ENCODE measurements at regions not wholly inside any gene's neighbourhood (a gene's known extent, or its start where the extent isn't known, plus 50 kb on each side); places are given as distances from the start of the nearest gene placed in this dataset.

DNA sequence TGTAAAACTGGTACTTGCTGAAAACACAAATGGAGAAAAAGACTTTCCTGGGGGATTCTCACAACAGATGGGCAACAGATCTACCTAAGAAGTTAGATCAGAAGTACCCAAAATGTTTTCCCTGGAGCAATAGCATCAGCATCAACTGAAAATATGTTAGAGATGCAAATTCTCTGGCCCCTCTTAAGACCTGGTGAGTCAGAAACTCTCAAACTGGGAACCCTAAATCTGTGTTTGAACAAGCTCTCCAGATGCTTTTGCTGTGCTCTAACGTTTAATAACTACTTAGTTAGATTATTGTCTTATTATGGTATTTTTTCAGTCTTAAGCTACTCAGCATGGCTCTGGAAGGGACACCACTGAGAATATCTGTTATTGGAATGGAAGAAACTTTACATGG lies 55.2 kb upstream of the TRPC3 start:
- no peak for TF ChIP-seq ZNF8 (CRISPR knock-in tag; IDR thresholded peaks at IDR 0.05)
- no peak for TF ChIP-seq SNAI2 (CRISPR knock-in tag; IDR thresholded peaks at IDR 0.05)
- TF ChIP-seq RARB (CRISPR knock-in tag; IDR thresholded peaks at IDR 0.05) = no peak
- TF ChIP-seq OSR1 (CRISPR knock-in tag; IDR thresholded peaks at IDR 0.05) = no peak
- TF ChIP-seq TOX (CRISPR knock-in tag; IDR thresholded peaks at IDR 0.05; ENCODE audit: borderline replicate concordance) = no peak
- TF ChIP-seq ZNF70 (CRISPR knock-in tag; IDR thresholded peaks at IDR 0.05) = no peak
- TF ChIP-seq PPARA (CRISPR knock-in tag; IDR thresholded peaks at IDR 0.05; ENCODE audit: borderline replicate concordance) = no peak
- no peak for TF ChIP-seq ARNTL (CRISPR knock-in tag; IDR thresholded peaks at IDR 0.05; ENCODE audit: borderline replicate concordance, low read depth)
- TF ChIP-seq, protein P1, sequence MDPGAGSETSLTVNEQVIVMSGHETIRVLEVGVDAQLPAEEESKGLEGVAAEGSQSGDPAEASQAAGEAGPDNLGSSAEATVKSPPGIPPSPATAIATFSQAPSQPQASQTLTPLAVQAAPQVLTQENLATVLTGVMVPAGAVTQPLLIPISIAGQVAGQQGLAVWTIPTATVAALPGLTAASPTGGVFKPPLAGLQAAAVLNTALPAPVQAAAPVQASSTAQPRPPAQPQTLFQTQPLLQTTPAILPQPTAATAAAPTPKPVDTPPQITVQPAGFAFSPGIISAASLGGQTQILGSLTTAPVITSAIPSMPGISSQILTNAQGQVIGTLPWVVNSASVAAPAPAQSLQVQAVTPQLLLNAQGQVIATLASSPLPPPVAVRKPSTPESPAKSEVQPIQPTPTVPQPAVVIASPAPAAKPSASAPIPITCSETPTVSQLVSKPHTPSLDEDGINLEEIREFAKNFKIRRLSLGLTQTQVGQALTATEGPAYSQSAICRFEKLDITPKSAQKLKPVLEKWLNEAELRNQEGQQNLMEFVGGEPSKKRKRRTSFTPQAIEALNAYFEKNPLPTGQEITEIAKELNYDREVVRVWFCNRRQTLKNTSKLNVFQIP (CRISPR knock-in tag; IDR thresholded peaks at IDR 0.05; ENCODE audit: borderline replicate concordance, low read depth) = no peak
- no peak for TF ChIP-seq ESRRG (CRISPR knock-in tag; IDR thresholded peaks at IDR 0.05)
- ATAC-seq = no peak

DNA sequence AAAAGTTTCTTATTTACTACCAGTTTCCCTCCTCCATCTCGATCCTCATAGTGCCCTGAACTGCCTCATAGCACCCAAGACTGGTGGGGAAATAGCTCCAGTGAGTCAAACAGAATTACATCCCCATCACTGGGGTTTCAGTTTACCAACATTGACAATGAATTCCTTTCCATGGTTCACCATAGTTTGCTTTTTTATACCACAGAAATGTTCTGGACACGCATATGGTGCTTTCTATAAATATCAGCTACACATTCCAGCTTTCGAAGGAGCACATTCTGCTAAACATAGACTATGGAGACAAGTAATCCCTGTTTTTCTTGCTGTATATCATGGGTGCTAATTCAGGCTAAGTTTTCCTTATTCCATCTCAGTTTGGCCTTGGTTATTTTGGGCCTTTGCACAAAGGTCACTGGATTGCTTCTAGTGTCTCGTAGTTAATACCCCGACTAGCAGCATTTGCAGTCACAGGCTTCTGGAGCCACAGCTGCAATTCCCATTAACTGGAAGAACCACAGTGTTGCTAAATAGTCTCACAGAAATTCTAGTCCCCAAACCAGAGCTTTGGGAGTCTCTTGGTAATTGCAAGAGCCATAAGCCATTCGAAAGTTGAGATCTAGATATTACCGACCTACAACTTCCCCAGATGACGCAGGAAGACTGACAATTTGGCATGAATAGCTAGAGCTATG lies 53.4 kb upstream of the TRPC3 start:
- ATAC-seq = no peak
- TF ChIP-seq ZFP3 (CRISPR knock-in tag; IDR thresholded peaks at IDR 0.05) (no peak), PPARA (CRISPR knock-in tag; IDR thresholded peaks at IDR 0.05; ENCODE audit: borderline replicate concordance) (no peak), ZNF565 (CRISPR knock-in tag; conservative IDR thresholded peaks at IDR 0.05; ENCODE audit: low read depth) (no peak), CSDC2 (CRISPR knock-in tag; IDR thresholded peaks at IDR 0.05) (no peak), ESRRG (CRISPR knock-in tag; IDR thresholded peaks at IDR 0.05) (no peak), CREB5 (CRISPR knock-in tag; IDR thresholded peaks at IDR 0.05; ENCODE audit: low read depth) (no peak), SNAI2 (CRISPR knock-in tag; IDR thresholded peaks at IDR 0.05) (no peak), ZNF8 (CRISPR knock-in tag; IDR thresholded peaks at IDR 0.05) (no peak), ZNF70 (CRISPR knock-in tag; IDR thresholded peaks at IDR 0.05) (no peak), ZC3H10 (CRISPR knock-in tag; IDR thresholded peaks at IDR 0.05) (no peak), TSHZ2 (CRISPR knock-in tag; IDR thresholded peaks at IDR 0.05) (no peak), TCF4 (CRISPR knock-in tag; IDR thresholded peaks at IDR 0.05; ENCODE audit: borderline replicate concordance) (no peak), ZFP30 (CRISPR knock-in tag; IDR thresholded peaks at IDR 0.05) (no peak), BACH2 (CRISPR knock-in tag; IDR thresholded peaks at IDR 0.05; ENCODE audit: borderline replicate concordance) (no peak), TOX (CRISPR knock-in tag; IDR thresholded peaks at IDR 0.05; ENCODE audit: borderline replicate concordance) (no peak), ISL1 (CRISPR knock-in tag; IDR thresholded peaks at IDR 0.05) (no peak), OSR1 (CRISPR knock-in tag; IDR thresholded peaks at IDR 0.05) (no peak), PATZ1 (CRISPR knock-in tag; IDR thresholded peaks at IDR 0.05; ENCODE audit: borderline replicate concordance) (no peak), RARB (CRISPR knock-in tag; IDR thresholded peaks at IDR 0.05) (no peak)
- TF ChIP-seq, protein P1 (CRISPR knock-in tag; IDR thresholded peaks at IDR 0.05; ENCODE audit: borderline replicate concordance, low read depth) = no peak
